Natural killer cell (primary cell): ENCODE measurements at regions not wholly inside any gene's neighbourhood (a gene's known extent, or its start where the extent isn't known, plus 50 kb on each side); places are given as distances from the start of the nearest gene placed in this dataset.

Experiments
- ATAC-seq, 3 donors: fragments of 150-1000 bp in 2 of 3; fragments of 200-7000 bp in 1 of 3; cut with Tn5 transposase; 1 replicate in 1 of 3; 2 replicates in 2 of 3; pipeline ENCODE4 v1.10.0; 2021; ENCODE audit warnings: mild to moderate bottlenecking in 2 of 3, moderate library complexity in 2 of 3
- DNase-seq, 2 donors: peaks; one replicate each; pipeline versions ENCODE4 v3.0.0 to v3.0.0-alpha.2; 2013 to 2021; ENCODE audit warnings: mixed read lengths in 1 of 2
- H3K27ac ChIP-seq: one replicate; pipeline ENCODE4 v1.5.1; 2013; ENCODE audit warnings: mild to moderate bottlenecking, low read length
- H3K27me3 ChIP-seq: one replicate; pipeline ENCODE4 v1.6.1; 2013; ENCODE audit warnings: low read length; ENCODE audit not compliant: control insufficient read depth, insufficient read depth
- H3K36me3 ChIP-seq: one replicate; pipeline ENCODE4 v1.6.1; 2013; ENCODE audit warnings: low read length; ENCODE audit not compliant: control insufficient read depth, insufficient read depth
- H3K4me1 ChIP-seq: one replicate; pipeline ENCODE4 v1.6.1; 2013; ENCODE audit warnings: low read length; ENCODE audit not compliant: control insufficient read depth, insufficient read depth
- H3K4me3 ChIP-seq: one replicate; pipeline ENCODE4 v1.5.1; 2013; ENCODE audit warnings: low read length
- H3K9me3 ChIP-seq: one replicate; pipeline ENCODE4 v1.6.1; 2013; ENCODE audit warnings: low read length; ENCODE audit not compliant: control insufficient read depth, insufficient read depth
- H3K27ac Mint-ChIP-seq, 2 donors: one replicate each; pipeline ENCODE4 v1.8.0; 2022; ENCODE audit warnings: mild to moderate bottlenecking in 2 of 2, mixed read lengths in 2 of 2, moderate library complexity in 1 of 2
- H3K27me3 Mint-ChIP-seq, 2 donors: one replicate each; pipeline ENCODE4 v1.8.0; 2022; ENCODE audit warnings: low read depth in 2 of 2, mixed read lengths in 2 of 2
- H3K36me3 Mint-ChIP-seq: one replicate; pipeline ENCODE4 v1.8.0; 2022; ENCODE audit warnings: mixed read lengths
- H3K4me1 Mint-ChIP-seq, 2 donors: one replicate each; pipeline ENCODE4 v1.8.0; 2022; ENCODE audit warnings: mixed read lengths in 2 of 2
- H3K4me3 Mint-ChIP-seq: one replicate; pipeline ENCODE4 v1.8.0; 2022; ENCODE audit warnings: mild to moderate bottlenecking, moderate library complexity, mixed read lengths
- H3K9me3 Mint-ChIP-seq, 2 donors: one replicate each; pipeline ENCODE4 v1.8.0; 2022; ENCODE audit warnings: mixed read lengths in 2 of 2
- CTCF ChIP-seq: fragments of 200-600 bp; IDR thresholded peaks from one replicate; pipeline ENCODE4 v1.8.0; 2022; ENCODE audit warnings: antibody characterized with exemption
- WGBS: methylation state at CpG from one replicate; pipeline ENCODE4 v1.1.7; 2013; ENCODE audit warnings: missing lambda C conversion rate; ENCODE audit not compliant: insufficient coverage; 5-methylcytosine and 5-hydroxymethylcytosine counted together
- intact Hi-C: fragments of 100-400 bp; cut with micrococcal nuclease; formaldehyde crosslinking; loops from one replicate; pipeline ENCODE4 v1.14.2; 2022

GRCh38 chr3:65240366-65240765, 552.6 kb upstream of the ADAMTS9 start:
- Mint-ChIP-seq H3K4me1 (no peaks in the 10 kb centered on the region), H3K36me3 (no peaks in the 10 kb centered on the region), H3K27ac (no peak overlapping the region), H3K9me3 (peaks cover 16 to 17% of the 10 kb centered on the region in 2 donors), H3K4me3 (no peak overlapping the region), H3K27me3 (no peaks in the 10 kb centered on the region)
- Histone ChIP-seq H3K4me3 (no peak overlapping the region), H3K9me3 (no peaks in the 10 kb centered on the region), H3K4me1 (no peaks in the 10 kb centered on the region), H3K27me3 (no peaks in the 10 kb centered on the region), H3K27ac (no peak overlapping the region), H3K36me3 (no peaks in the 10 kb centered on the region)
- intact Hi-C loops = no loop called here
- TF ChIP-seq CTCF = no peak
- no peak for DNase-seq
- WGBS = 65% methylated on average over 6 of the region's 6 CpGs
- no peak for ATAC-seq

GRCh38 chr3:65238652-65239051, 550.9 kb upstream of the ADAMTS9 start:
- 92% methylated on average over 1 of the region's 2 CpGs for WGBS
- Mint-ChIP-seq H3K4me3 (no peak overlapping the region), H3K9me3 (peaks cover 16 to 17% of the 10 kb centered on the region in 2 donors), H3K27me3 (no peaks in the 10 kb centered on the region), H3K27ac (no peak overlapping the region), H3K36me3 (no peaks in the 10 kb centered on the region), H3K4me1 (no peaks in the 10 kb centered on the region)
- no peak for TF ChIP-seq CTCF
- no peaks in the 10 kb centered on the region for H3K36me3 ChIP-seq
- DNase-seq (no peak), ATAC-seq (no peak)
- no peak overlapping the region for H3K27ac ChIP-seq
- H3K4me3 ChIP-seq = no peak overlapping the region
- H3K4me1 ChIP-seq = no peaks in the 10 kb centered on the region
- no peaks in the 10 kb centered on the region for H3K27me3 ChIP-seq
- peaks cover 1% of the 10 kb centered on the region for H3K9me3 ChIP-seq
- intact Hi-C loops = no loop called here

GRCh38 chr3:65234499-65234898, 546.7 kb upstream of the ADAMTS9 start:
- Mint-ChIP-seq H3K9me3 (peaks cover 4 to 9% of the 10 kb centered on the region in 2 donors), H3K27me3 (no peaks in the 10 kb centered on the region), H3K4me3 (no peak overlapping the region), H3K4me1 (no peaks in the 10 kb centered on the region), H3K36me3 (no peaks in the 10 kb centered on the region), H3K27ac (no peak overlapping the region)
- no peak for TF ChIP-seq CTCF
- 29% methylated on average over 1 of the region's 2 CpGs for WGBS
- H3K27ac ChIP-seq = no peak overlapping the region
- ATAC-seq = no peak
- DNase-seq = no peak
- no peak overlapping the region for H3K4me3 ChIP-seq
- peaks cover 3% of the 10 kb centered on the region for H3K9me3 ChIP-seq
- H3K36me3 ChIP-seq = no peaks in the 10 kb centered on the region
- no peaks in the 10 kb centered on the region for H3K27me3 ChIP-seq
- intact Hi-C loops = no loop called here
- H3K4me1 ChIP-seq = no peaks in the 10 kb centered on the region

- Mint-ChIP-seq H3K9me3 (peaks cover 4 to 10% of the 10 kb centered on the region in 2 donors), H3K27ac (no peak overlapping the region), H3K36me3 (no peaks in the 10 kb centered on the region), H3K27me3 (no peaks in the 10 kb centered on the region), H3K4me3 (no peak overlapping the region), H3K4me1 (no peaks in the 10 kb centered on the region)
- no peak overlapping the region for H3K27ac ChIP-seq
- TF ChIP-seq CTCF = no peak
- 84% methylated on average over 4 of the region's 5 CpGs for WGBS
- H3K4me1 ChIP-seq = no peaks in the 10 kb centered on the region
- H3K4me3 ChIP-seq = no peak overlapping the region
- ATAC-seq (no peak), DNase-seq (no peak)
- intact Hi-C loops = no loop called here
- H3K27me3 ChIP-seq = no peaks in the 10 kb centered on the region
- H3K36me3 ChIP-seq = no peaks in the 10 kb centered on the region
- H3K9me3 ChIP-seq = peaks cover 3% of the 10 kb centered on the region
These were observed 545.8 kb upstream of the ADAMTS9 start for GRCh38 chr3:65233561-65233960.
